ENCODE measurements at regions not wholly inside any gene's neighbourhood (a gene's known extent, or its start where the extent isn't known, plus 50 kb on each side); places are given as distances from the start of the nearest gene placed in this dataset.

DNA sequence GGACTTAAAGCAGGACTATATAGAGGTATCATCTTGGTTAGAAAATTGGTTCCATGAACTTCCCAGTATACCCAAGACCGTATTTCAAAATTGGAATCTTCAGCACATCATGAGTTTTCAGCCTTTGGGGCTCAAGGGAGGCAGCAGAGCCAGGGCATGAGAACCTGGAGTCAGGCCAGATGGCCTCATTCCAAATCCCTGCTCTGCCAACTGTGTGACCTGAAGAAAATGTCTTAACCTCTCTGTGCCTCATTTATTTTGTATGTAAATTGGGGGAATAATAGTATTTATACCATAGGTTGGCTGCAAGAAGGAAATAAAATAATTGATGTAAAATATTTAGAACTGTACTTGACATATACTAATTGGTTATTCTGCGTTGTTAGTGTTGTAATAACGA is 987.6 kb downstream of the TBC1D22A start:
- DNase-seq: no peak

DNA sequence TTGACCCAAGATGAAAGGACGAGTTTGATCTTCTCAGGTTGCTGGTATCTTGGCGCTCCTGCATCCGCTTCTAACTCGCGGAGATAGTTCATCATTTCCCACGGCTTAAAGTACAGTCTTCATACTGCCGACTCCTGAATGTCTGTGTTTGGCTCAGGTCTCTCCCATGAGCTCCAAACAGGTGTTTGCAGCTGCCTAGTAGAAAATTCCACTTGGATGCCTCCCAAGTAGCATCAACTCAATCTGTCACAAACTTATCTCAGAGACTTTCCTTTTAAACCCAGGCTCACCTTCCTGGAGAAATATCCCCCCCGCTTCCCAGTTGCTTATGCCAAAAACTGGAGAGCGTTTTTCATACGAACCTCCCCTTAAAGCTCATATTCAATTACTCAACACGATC is 986.5 kb downstream of the TBC1D22A start:
- DNase-seq: no peak

DNA sequence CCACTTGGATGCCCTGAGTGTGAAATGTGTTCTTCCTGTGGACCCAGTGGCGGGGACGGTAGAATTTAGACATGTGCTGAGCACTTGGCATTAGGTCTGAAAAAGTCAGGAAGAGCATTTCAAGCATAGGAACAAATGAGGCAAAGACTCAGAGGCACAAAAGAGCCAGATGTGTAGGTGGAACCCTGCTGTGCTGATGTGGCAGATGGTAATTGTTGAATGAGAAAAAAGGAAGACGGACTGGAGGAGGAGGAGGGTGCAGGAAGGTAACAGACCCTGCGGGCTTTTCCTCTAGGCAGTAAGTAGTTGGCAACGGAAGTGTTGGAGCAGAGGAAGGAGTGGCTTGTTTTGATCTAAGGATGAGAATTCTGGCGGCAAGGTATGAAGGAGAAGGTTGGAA is 985.8 kb downstream of the TBC1D22A start:
- no peak for DNase-seq

DNA sequence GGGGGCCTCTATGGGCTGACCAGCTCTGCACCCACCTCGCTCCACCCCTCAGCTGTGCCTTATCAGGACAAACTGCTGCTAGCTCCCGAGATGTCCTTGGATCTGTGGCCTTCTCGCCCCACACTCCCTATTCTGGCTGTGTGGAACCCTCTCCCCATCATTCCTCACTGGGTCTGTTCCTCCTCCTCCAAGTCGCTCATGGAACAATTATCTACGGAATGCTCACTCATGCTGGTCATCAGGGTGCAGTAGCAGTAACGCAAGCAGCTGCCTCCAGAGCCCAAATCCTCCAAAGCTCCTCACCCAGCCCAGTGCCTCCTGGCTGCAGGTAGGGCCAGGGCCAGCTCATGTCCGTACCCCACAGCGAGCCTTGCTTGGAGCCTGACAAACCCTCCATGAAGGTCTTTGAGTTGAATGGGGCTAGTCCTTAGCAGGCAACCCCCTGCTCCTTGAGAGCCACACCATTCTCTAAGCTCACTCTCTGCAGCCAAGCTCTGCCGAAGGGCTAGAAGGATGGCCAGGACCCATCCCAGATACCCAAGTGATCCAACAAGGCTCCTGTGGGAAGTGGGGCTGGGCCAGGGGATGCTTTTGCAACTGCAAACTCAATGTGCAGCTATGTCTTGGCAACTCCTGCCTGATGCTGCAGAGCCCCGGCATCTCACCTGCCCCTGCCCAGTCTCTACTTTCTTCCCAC is 977.8 kb downstream of the TBC1D22A start:
- no peak for DNase-seq

DNA sequence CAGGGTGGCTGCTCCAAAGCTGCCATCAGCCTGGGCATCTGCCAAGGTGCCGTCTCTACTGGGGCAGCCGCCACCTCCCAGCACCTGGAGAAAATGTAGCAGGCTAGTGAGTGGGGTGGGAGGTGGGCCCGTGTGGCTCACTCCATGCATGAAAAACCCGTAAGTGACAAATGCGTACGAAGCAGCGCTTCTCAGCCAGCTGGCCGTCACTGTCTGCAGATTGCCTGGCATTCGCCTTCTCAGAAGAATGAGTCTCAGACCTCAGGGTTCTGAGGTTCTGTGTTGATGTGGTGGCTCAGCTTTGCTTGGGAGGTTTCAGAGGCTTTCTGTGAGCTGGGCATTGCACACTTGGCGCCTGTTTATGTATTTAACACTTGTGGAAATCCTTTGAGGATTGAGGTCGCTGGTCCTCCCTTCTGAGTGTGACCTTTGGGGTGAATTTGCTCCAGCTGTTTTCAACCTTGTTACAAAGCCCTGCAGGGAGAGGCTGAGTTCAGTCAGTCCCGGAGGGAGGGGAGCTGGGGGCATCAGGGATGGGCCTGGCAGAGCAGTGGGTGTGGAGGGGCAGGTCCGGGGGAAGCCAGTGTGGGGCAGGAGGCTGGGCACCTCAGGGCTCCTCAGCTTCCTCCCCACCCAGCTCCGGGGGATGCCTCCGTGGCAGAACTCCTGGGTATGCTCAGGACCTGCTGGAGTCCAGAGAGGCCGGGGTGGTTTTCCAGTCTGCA is 977.0 kb downstream of the TBC1D22A start:
- no peak for DNase-seq

DNA sequence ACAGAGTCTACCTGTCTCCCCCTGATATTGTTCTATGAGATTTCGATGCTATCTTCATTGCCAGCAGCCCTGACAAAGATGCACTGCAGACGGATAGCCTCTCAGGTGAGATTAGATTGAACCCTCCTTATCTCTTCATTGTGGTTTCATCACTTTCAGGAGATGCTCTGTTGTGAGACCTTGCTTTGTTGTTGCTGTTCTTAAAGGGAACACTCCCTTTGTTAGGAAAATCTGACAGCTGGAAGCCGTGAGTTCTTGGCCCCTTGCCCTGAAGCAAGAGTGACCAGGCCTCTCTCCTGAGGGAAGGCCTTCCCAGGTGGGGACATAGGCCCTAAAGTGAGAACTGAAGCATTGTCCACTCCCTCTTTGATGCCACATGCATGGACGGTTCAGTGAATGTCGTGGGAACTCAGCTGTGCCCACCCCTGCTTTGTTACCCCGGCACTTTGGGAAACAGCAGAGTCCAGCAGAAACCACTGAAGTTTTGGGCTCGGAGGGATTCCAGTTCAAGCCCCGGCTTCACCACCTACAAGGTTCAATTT is 976.1 kb downstream of the TBC1D22A start:
- DNase-seq: no peak

DNA sequence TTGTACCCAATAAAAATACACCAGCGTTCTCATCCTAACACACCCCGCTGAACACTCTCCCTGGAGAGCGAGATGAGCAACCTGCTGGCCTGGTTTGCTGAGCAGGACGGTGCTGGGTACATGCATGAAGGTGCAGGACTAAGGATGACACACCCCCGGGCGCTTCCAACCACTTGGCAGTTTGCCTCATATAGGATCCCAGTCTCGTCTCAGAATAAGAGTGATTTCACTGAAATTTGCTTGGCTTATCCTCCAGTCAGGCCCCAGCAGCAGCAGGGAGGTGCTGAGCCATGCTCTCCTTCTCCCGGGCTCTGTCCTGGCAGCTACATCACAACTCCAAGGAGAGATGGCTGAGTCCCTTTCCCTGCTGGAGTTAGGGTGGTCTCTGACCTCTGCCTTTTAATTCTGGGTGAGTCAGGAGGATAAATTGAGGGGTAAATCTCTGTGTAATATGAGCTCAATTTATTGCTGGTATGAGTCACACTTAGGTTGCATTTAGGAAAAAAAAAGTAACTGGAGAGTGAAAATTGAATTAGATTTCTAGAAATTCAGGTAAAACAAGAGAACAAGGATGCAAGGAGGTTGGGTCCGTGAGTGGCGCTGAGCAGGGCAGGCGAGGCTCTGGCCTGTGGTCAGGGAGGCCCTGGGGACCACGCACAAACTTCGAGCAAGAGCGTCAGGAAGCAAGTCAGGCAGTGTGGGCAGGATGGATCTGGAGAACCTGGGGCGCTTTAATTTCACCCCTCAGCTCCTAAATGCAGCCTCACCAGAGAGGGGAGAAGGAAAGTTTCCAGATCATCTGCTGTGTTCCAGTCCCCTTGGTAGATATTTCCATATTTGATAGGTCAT is 974.0 kb downstream of the TBC1D22A start:
- DNase-seq: no peak

DNA sequence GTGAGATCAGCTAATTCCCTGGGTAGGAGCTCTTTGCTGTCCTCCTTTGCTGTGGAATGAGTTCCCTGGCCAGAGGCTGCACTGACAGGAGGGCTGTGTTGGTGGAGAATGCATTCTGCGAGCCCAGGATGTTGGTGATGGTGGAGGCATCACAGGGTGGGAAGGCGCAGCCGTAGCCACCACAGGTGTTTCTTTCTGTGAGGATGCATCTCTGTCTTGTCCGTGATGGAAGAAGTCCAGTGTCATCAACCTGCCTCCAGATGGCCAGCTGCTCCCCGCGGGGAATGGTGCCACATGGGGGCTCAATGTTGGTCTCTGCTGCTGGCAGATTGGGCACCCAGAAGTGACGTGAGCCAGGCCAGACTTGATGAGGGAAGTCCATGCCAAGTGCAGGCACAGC is 972.1 kb downstream of the TBC1D22A start:
- no peak for DNase-seq

DNA sequence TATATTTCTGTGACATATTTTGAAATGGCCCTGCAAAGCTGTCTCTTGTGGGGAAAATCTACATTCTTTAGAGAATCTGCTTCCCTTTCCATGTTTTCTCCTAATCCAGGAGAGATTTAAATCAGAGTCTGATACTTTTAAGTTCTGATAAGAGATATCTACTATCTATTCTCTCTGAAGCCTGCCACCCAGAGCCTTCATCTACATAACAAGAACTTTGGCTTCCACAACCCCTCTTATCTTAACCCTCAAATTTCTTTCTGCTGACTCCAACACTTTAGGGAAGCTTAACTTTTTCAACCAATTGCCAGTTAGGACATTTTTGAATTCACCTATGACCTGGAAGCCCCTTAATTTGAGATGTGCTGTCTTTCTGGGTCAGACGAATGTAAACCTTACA is 965.2 kb downstream of the TBC1D22A start:
- no peak for DNase-seq

DNA sequence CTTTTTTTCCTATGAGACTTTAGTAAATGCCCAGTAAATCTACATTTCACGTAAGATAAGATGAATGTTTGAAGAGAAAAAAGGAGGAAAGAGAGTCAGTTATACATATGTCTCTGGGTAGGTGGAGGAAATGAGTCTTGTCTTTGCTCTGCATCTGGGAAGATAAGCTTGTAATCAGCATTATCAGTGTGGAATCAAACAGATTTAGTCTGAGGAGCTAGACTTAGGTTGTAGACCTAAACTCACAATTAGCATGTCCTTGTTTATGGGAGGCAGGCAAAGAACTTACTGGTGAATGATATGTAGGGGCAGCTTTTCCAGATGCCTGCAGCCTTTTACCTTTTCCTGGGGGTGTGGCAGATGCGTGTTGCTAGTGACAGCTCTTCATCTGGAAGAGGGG is 962.3 kb downstream of the TBC1D22A start:
- no peak for DNase-seq

DNA sequence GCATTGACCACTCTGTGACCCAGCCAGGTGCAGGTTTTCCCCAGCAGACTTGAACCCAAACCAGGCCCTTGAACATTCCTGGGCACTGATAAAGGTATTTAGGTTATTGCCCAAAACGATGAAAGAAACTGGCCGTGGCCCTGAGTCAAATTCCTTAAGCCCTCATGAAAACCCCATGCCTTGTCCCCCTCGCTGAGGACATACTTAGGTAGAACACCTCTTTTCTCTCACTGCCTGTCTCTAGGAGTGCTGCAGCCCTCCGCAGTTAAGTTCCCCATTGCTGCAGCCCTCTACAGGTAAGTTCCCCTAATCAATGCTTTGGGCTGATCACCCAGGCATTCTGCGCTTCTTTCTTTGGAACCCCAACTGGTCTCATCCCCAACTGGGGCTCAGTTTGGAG is 961.6 kb downstream of the TBC1D22A start:
- DNase-seq: no peak

DNA sequence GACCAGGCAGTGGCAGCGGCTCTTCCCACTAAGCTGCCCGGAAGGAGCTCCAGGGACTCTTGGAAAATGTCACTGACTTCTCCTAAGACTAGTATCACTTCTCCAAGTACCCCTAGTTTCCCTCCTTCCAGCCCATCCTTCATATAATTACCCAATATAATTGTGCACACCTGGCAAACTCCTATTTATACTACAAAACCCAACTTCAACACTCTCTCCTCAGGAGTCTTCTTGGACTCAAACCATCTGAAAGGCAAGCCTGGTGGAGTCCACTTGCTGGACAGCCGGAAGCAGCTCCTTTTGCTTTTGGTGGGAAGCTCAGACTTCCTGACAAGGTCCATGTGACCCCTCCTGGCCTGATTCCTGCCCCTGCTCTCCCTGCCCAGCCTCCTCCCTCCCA is 955.9 kb downstream of the TBC1D22A start:
- no peak for DNase-seq

DNA sequence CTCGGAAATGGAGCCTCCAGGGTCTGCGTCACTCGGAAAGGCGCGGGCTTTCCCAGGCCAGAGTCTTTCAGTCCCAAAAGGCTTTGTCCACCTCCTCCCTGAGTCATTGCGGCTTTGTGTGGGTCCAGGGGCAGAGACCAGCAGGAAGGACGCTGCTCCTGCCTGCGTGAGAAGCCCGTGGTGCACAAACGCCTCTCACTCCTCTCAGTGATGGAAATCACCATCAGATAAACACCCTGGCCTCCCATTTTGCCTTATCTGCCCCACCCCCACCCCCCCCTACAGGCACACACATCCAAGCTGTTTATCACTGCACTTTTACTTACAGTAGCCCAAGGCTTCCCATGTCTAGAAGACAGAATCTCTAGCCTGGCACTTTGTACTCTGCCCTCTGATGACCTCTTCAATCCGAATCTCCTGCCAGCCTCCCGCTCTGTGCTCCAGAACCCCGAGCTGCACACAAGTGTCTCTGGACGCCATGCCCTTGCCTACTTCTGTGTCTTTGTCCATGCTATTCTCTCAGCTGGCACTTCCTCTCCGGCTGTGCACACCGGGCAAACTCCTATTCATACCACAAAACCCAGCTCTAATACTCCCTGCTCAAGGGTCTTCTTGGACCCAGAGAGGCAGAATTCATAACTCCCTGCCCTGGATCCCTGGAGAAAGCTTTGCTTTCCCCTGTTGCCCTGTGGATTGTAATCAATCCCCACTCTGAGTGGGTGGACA is 954.6 kb downstream of the TBC1D22A start:
- no peak for DNase-seq

DNA sequence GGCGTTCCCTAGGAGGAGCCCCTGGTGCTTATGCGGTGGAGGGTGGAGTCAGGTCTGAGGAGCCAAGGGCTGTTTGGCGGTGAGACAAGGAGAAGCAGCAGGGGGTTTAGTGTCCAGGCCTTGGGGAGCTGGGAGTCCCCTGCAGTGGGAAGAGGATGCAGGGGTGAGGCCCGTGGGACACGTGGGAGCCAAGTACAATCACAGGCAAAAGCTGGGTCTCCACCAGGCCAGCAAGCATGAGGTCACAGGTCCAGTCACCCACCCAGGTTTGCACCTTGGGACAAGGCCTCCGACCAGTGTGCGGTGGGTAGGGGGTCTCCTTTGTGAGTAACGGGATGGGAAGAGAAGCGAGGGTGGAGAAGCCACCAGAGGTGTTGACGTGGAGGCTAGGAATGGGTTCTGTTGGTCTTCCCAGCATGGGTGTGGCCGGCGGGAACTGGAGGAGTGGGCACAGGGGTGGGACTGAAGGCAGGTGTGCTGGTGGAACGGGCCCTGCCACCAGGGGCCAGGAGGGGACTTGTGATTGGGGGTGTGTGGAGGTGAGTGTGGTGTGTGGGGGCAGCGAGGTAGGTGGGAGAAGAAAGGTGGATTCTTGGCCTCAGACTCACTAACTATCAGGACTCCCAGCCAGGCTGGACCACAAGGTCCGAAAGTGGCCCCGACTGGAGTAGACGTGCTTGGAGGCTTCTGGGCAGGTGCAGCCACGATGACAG is 953.6 kb downstream of the TBC1D22A start:
- no peak for DNase-seq

DNA sequence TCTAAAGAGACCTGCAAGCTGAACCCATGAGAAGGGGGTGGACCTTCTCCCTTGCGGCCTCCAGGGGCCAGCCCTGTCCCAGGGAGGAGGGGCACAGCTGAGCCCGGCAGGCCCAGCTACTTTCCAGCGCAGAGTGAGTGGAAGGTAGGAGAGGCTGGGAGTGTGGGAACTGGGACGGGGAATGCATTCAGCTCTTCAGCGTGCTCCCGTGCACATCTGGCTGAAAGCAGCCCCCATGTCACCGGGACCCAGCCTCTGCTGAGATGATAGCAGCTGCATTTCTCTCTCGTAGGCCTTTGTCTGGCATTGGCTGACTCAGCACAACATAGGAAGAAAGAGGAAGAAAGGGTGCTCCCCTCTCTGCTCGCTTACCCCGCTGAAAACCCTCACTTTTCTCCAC is 951.5 kb downstream of the TBC1D22A start:
- DNase-seq: no peak

DNA sequence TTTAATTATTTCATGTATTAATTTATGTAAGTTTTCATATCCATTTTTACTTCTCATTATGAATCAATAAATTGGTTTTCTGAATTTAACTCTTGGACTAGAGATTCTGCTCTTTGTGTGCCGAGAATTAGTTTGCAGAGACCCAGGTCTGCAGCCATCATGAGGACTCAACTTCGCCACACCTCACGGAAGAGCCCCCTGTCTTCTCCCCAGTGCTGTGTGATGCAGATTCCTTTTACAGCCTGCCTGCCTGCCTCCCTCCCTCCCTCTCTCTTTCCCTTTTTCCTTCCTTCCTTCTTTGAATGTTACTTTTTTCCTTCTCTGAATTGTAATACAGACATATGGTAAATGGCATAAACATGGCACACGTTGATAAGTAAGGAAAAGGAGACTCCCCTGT is 947.7 kb downstream of the TBC1D22A start:
- DNase-seq: no peak

DNA sequence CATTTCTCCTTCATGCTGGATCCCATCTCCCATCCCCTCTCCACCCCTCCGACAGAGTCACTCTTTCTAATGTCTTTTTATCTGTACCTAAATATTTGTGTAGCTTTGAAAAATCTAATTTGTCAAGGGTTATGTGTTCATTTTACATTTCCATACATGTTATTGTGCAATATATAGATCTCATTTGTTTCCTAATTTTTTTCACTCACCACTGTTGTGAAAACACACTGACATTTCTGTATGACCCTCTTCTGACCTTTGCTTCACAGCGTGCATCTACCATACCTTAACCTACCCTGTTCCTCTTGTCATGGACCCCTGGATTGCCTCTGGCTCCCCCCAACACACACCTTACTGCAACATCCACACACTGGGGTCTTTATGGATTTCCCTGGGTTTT is 942.9 kb downstream of the TBC1D22A start:
- DNase-seq: no peak

DNA sequence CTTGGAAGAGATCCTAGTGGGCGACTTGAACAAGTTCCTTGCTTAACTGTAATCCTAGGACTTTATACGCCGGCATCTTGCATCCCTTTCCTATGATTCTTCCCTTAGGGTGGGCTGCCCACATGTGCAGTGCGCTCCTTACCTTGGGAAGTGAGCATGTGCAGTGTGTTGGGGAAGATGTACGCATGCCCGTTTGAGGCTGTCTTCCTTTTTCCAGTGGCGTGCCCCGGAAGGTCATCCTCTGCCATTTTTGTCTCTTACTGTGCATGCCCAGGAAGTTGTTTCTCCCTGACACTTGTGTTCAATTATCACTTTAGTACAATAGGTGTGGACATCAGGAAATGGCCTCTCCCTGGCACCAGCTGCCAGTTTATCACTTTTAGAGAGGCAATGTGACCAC is 936.5 kb downstream of the TBC1D22A start:
- no peak for DNase-seq

DNA sequence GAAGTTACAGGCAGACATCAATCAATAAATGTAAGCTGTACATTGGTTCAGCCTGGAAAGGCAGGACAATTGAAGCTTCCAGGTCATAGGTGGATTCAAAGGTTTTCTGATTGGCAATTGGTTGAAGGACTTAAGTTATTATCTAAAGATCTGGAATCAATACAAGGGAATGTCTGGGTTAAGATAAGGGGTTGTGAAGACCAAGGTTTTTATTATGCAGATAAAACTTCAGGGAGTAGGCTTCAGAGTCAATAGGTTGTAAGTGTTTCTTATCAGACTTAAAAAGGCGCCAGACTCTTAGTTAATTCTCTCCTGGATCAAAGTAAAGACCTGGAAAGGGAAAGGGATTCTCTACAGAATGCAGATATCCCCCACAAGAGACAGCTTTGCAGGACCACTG is 935.4 kb downstream of the TBC1D22A start:
- no peak for DNase-seq

DNA sequence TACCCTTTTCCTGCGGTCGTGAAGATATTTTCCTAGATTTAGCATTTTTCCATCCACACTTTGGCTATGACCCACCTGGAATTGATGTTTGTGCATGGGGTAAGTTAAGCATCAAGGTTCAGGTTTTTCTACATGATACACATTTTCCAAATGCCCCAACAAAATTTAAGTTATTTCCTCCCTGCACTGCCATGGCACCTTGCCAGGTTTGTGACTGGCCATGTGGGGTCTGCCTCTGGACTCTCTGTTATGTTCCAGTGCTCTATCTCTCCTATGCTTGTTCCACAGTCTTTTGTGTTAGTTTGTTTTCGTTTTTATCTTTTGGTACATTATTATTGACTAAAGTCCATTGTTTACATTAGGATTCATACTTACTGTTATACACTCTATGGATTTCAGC is 934.3 kb downstream of the TBC1D22A start:
- DNase-seq: no peak

DNA sequence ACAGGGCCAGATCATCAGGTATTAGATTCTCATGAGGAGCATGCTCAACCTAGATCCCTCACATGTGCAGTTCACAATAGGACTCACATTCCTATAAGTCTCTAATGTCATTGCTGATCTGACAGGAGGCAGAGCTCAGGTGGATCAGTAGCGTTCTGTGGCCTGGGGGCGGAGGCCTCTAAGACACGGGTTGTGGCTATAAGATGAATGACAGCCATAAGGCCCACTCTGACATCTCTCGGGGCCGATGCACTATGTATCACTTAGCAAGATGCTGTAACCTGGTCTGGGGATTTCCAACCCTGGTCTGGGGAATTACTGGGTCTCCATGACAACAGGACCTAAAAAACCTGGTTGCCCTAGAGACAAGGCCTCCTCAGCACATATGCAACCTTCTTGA is 932.7 kb downstream of the TBC1D22A start:
- no peak for DNase-seq

DNA sequence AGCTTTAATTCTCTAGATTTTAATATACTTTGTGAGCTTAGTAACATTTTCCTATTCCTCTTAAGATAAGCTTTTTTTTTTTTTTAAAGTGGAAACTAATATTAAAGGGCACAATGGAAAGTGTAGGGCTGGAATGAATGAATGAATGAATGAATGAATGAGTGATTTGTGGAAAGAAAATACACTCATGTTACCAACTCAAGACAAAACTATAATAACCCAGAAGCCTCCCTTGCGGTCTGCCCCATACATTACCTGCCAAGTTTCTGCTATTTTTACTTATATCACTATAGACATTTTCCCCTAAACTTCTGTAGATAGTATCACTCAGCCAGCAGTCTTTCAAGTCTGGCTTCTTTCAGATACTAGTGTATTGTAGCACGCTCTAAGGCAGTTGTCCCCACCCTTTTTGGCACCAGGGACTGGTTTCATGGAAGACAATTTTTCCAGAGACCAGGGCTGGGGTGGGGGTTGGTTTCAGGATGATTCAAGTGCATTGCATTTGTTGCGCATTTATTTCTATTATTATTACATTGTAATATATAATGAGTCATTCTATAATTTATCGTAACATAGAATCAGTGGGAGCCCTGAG is 932.2 kb downstream of the TBC1D22A start:
- DNase-seq: no peak

Data from stimulated activated CD4-positive, alpha-beta T cell treated with anti-CD3 and anti-CD28 coated beads, Interleukin-12 subunit alpha, Interleukin-12 subunit beta, amount 100 ng/mL, for 4 hours (primary cell).